ENCODE measurements at regions not wholly inside any gene's neighbourhood (a gene's known extent, or its start where the extent isn't known, plus 50 kb on each side); places are given as distances from the start of the nearest gene placed in this dataset.

GRCh38 chr10:3366043-3366442 lies 193.5 kb upstream of the PITRM1 start:
- DNase-seq, result no peak

GRCh38 chr10:3365630-3366029 lies 193.0 kb upstream of the PITRM1 start:
- DNase-seq, result no peak

- DNase-seq, result no peak
Measured at GRCh38 chr10:3364768-3365480, 192.3 kb upstream of the PITRM1 start.

- no peak for DNase-seq
Measured at GRCh38 chr10:3363311-3364045, 190.9 kb upstream of the PITRM1 start.

- no peak for DNase-seq
Measured at GRCh38 chr10:3362394-3362793, 189.8 kb upstream of the PITRM1 start.

GRCh38 chr10:3361640-3362039 lies 189.1 kb upstream of the PITRM1 start:
- DNase-seq, result no peak

- no peak for DNase-seq
Measured at GRCh38 chr10:3357737-3358136, 185.2 kb upstream of the PITRM1 start.

GRCh38 chr10:3355536-3355935 lies 183.0 kb upstream of the PITRM1 start:
- no peak for DNase-seq

GRCh38 chr10:3354174-3354900 lies 181.8 kb upstream of the PITRM1 start:
- no peak for DNase-seq

GRCh38 chr10:3353235-3353634 lies 180.7 kb upstream of the PITRM1 start:
- no peak for DNase-seq

- no peak for DNase-seq
Measured at GRCh38 chr10:3350617-3351258, 178.2 kb upstream of the PITRM1 start.

GRCh38 chr10:3350205-3350604 lies 177.6 kb upstream of the PITRM1 start:
- DNase-seq, result no peak

- no peak for DNase-seq
Measured at GRCh38 chr10:3348564-3348963, 176.0 kb upstream of the PITRM1 start.

- DNase-seq, result no peak
Measured at GRCh38 chr10:3347413-3348182, 175.0 kb upstream of the PITRM1 start.

GRCh38 chr10:3346851-3347250 lies 174.3 kb upstream of the PITRM1 start:
- no peak for DNase-seq

- no peak for DNase-seq
Measured at GRCh38 chr10:3342771-3343170, 170.2 kb upstream of the PITRM1 start.

GRCh38 chr10:3340127-3340730 lies 167.6 kb upstream of the PITRM1 start:
- no peak for DNase-seq

- DNase-seq, result no peak
Measured at GRCh38 chr10:3339531-3339950, 167.0 kb upstream of the PITRM1 start.

GRCh38 chr10:3339121-3339520 lies 166.5 kb upstream of the PITRM1 start:
- no peak for DNase-seq

GRCh38 chr10:3337741-3338140 lies 165.2 kb upstream of the PITRM1 start:
- DNase-seq, result no peak

- DNase-seq, result no peak
Measured at GRCh38 chr10:3336673-3337293, 164.2 kb upstream of the PITRM1 start.

- no peak for DNase-seq
Measured at GRCh38 chr10:3333426-3333825, 160.8 kb upstream of the PITRM1 start.

Data from stimulated activated CD4-positive, alpha-beta T cell treated with anti-CD3 and anti-CD28 coated beads, Interleukin-2, amount 100 ng/mL, for 48 hours (primary cell).